IMR-90 (cell line): ENCODE measurements at regions not wholly inside any gene's neighbourhood (a gene's known extent, or its start where the extent isn't known, plus 50 kb on each side); places are given as distances from the start of the nearest gene placed in this dataset.

Experiments
- ATAC-seq: fragments of 200-7000 bp; cut with Tn5 transposase; 2 replicates; pipeline ENCODE4 v1.9.1; 2020; ENCODE audit warnings: low read depth, mild to moderate bottlenecking, moderate library complexity
- BruUV-seq: library from RNA; stranded (reverse); fragments of 400-500 nt; replicated peaks from 2 replicates; lab custom pipeline; 2021; lab: Mats Ljungman, UMichigan
- CTCF ChIA-PET: fragments of 300-600 bp; formaldehyde crosslinking; extraction: SDS; loops from one replicate; lab custom pipeline; 2021; ENCODE audit warnings: antibody characterized with exemption; lab: Yijun Ruan, JAX
- POLR2A ChIA-PET: fragments of 300-600 bp; sonication (Branson Sonifier 250); formaldehyde crosslinking; loops from one replicate; lab custom pipeline; 2022; ENCODE audit warnings: antibody characterized with exemption; ENCODE audit not compliant: unreplicated experiment; lab: Charles Lee
- DNase-seq: peaks from one replicate; pipeline ENCODE4 v3.0.0; 2013
- H2AFZ ChIP-seq: replicated peaks from 2 replicates; pipeline ENCODE3; 2013; ENCODE audit warnings: low read length, mild to moderate bottlenecking; ENCODE audit not compliant: poor library complexity
- H2AK5ac ChIP-seq: 2 replicates; pipeline ENCODE4 v1.6.1; 2013; ENCODE audit warnings: low read depth, low read length, inconsistent platforms
- H2AK9ac ChIP-seq: replicated peaks from 2 replicates; pipeline ENCODE3; 2013; ENCODE audit warnings: mild to moderate bottlenecking, low read depth, low read length, moderate library complexity; ENCODE audit not compliant: poor library complexity
- H2BK120ac ChIP-seq: 2 replicates; pipeline ENCODE4 v1.6.1; 2013; ENCODE audit warnings: low read depth, low read length, inconsistent platforms
- H2BK15ac ChIP-seq: 3 replicates; pipeline ENCODE4 v1.6.1; 2013; ENCODE audit warnings: low read depth, low read length, inconsistent platforms
- H2BK20ac ChIP-seq: 2 replicates; pipeline ENCODE4 v1.6.1; 2013; ENCODE audit warnings: low read depth, mild to moderate bottlenecking, inconsistent platforms, low read length, moderate library complexity
- H2BK5ac ChIP-seq: 2 replicates; pipeline ENCODE4 v1.6.1; 2013; ENCODE audit warnings: mild to moderate bottlenecking, low read depth, low read length, inconsistent platforms; ENCODE audit not compliant: poor library complexity, severe bottlenecking
- H3K14ac ChIP-seq: replicated peaks from 2 replicates; pipeline ENCODE4 v1.6.1; 2013; ENCODE audit warnings: low read depth, low read length, inconsistent platforms
- H3K18ac ChIP-seq: 2 replicates; pipeline ENCODE4 v1.6.1; 2013; ENCODE audit warnings: low read depth, low read length, control low read depth
- H3K23ac ChIP-seq: 2 replicates; pipeline ENCODE4 v1.6.1; 2013; ENCODE audit warnings: low read depth, low read length, inconsistent platforms
- H3K27ac ChIP-seq: 2 replicates; pipeline ENCODE4 v1.5.1; 2013; ENCODE audit warnings: mild to moderate bottlenecking, control low read depth, low read length; ENCODE audit not compliant: insufficient read depth
- H3K27me3 ChIP-seq: 2 replicates; pipeline ENCODE4 v1.6.1; 2013; ENCODE audit warnings: low read length; ENCODE audit not compliant: control insufficient read depth, insufficient read depth
- H3K36me3 ChIP-seq: 2 replicates; pipeline ENCODE4 v1.6.1; 2013; ENCODE audit warnings: low read length, mixed read lengths; ENCODE audit not compliant: control insufficient read depth, insufficient read depth
- H3K4ac ChIP-seq: 2 replicates; pipeline ENCODE4 v1.6.1; 2013; ENCODE audit warnings: low read depth, low read length, inconsistent platforms
- H3K4me1 ChIP-seq: 2 replicates; pipeline ENCODE4 v1.6.1; 2013; ENCODE audit warnings: low read length, mixed read lengths; ENCODE audit not compliant: control insufficient read depth, insufficient read depth
- H3K4me2 ChIP-seq: 2 replicates; pipeline ENCODE4 v1.6.1; 2013; ENCODE audit warnings: low read depth, mild to moderate bottlenecking, control low read depth, low read length, moderate library complexity
- H3K4me3 ChIP-seq: 2 replicates; pipeline ENCODE4 v1.5.1; 2013; ENCODE audit warnings: low read depth, mild to moderate bottlenecking, control low read depth, low read length, moderate library complexity; ENCODE audit not compliant: insufficient read depth
- H3K56ac ChIP-seq: 2 replicates; pipeline ENCODE4 v1.6.1; 2013; ENCODE audit warnings: low read length, inconsistent platforms; ENCODE audit not compliant: insufficient read depth; ENCODE audit errors: extremely low read depth
- H3K79me1 ChIP-seq, 2 experiments: 2 replicates each; pipeline ENCODE4 v1.6.1; 2013; ENCODE audit warnings: low read length in 2 of 2, inconsistent platforms in 1 of 2, low read depth in 1 of 2
- H3K9ac ChIP-seq: 2 replicates; pipeline ENCODE4 v1.6.1; 2013; ENCODE audit warnings: low read depth, low read length, control low read depth
- H3K9me1 ChIP-seq: 2 replicates; pipeline ENCODE4 v1.6.1; 2013; ENCODE audit warnings: low read length, inconsistent platforms; ENCODE audit not compliant: insufficient read depth
- H3K9me3 ChIP-seq: 2 replicates; pipeline ENCODE4 v1.6.1; 2013; ENCODE audit warnings: low read length; ENCODE audit not compliant: control insufficient read depth, insufficient read depth
- H4K20me1 ChIP-seq: 2 replicates; pipeline ENCODE4 v1.6.1; 2013; ENCODE audit warnings: low read length, inconsistent platforms; ENCODE audit not compliant: insufficient read depth
- H4K5ac ChIP-seq: 2 replicates; pipeline ENCODE4 v1.6.1; 2013; ENCODE audit warnings: mild to moderate bottlenecking, low read depth, low read length, control low read depth
- H4K8ac ChIP-seq, 2 experiments: 2 replicates each; pipeline ENCODE4 v1.6.1; 2013; ENCODE audit warnings: low read depth in 2 of 2, low read length in 2 of 2, control low read depth in 1 of 2, inconsistent platforms in 1 of 2
- H4K91ac ChIP-seq: 2 replicates; pipeline ENCODE4 v1.6.1; 2013; ENCODE audit warnings: low read depth, low read length, inconsistent platforms; ENCODE audit not compliant: insufficient read depth
- BHLHE40 ChIP-seq: fragments of 150-350 bp; IDR thresholded peaks from 2 replicates; pipeline ENCODE4 v1.6.1; 2016; ENCODE audit warnings: mild to moderate bottlenecking, low read depth, low read length
- FOS ChIP-seq: fragments of 150-350 bp; IDR thresholded peaks from 2 replicates; pipeline ENCODE4 v1.6.1; 2016; ENCODE audit warnings: low read depth, low read length
- MAFK ChIP-seq: IDR thresholded peaks from 2 replicates; pipeline ENCODE4 v1.6.1; 2012; ENCODE audit warnings: low read depth, low read length, improper control_type of control experiment
- MXI1 ChIP-seq: IDR thresholded peaks from 2 replicates; pipeline ENCODE4 v1.6.1; 2012; ENCODE audit warnings: low read depth, mild to moderate bottlenecking, low read length, moderate library complexity, borderline replicate concordance
- RCOR1 ChIP-seq: IDR thresholded peaks from 2 replicates; pipeline ENCODE4 v1.6.1; 2012; ENCODE audit warnings: mild to moderate bottlenecking, low read length, improper control_type of control experiment; ENCODE audit not compliant: insufficient replicate concordance
- WGBS, 2 experiments: methylation state at CpG; one replicate each; pipeline versions ENCODE4 v1.1.5 to v1.1.7; 2013; ENCODE audit warnings: missing lambda C conversion rate in 2 of 2; ENCODE audit not compliant: insufficient read length in 1 of 2; ENCODE audit errors: extremely low coverage in 2 of 2; 5-methylcytosine and 5-hydroxymethylcytosine counted together
- dilution Hi-C: fragments of 300-500 bp; cut with HindIII; formaldehyde crosslinking; loops from one replicate; pipeline ENCODE4 v1.14.3; 2018; ENCODE audit warnings: low sequenced_read_pairs; ENCODE audit not compliant: unreplicated experiment
- in situ Hi-C: fragments of 300-500 bp; cut with MboI; formaldehyde crosslinking; loops from 3 replicates; pipeline ENCODE4 v1.14.3; 2019; ENCODE audit warnings: low sequenced_read_pairs, inconsistent platforms, mixed read lengths
- intact Hi-C: fragments of 100-400 bp; cut with micrococcal nuclease; formaldehyde crosslinking; loops from 2 replicates; pipeline ENCODE4 v1.10.0; 2022
- TF ChIP-seq, protein P1 (sequence below): conservative IDR thresholded peaks from 2 replicates; pipeline ENCODE4 v1.5.1; 2012; ENCODE audit warnings: mild to moderate bottlenecking, low read depth, low read length, improper control_type of control experiment
- TF ChIP-seq, protein P2 (sequence below): fragments of 150-350 bp; IDR thresholded peaks from 2 replicates; pipeline ENCODE4 v1.6.1; 2017; ENCODE audit warnings: mild to moderate bottlenecking, antibody characterized with exemption, low read length, low read depth

DNA sequence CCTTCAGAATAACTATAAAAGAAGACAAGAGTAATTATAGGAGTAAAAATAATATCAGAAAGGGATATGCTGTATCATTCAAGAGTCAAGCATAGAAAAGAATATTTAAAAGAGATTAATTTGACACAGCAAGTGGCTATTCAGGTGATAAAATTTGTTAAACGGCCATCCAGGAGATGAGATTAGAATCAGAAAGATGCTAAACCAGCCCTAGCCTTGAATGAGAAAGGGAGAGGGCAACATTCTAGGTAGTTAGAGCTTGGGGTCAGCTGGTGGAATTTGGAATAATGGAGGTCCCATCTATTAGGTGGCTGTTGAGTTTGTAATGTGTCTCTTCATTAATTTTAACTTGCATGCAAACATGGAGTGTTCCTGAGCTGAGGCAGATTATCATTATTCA is 350.5 kb upstream of the PABPC4L start:
- no peak overlapping the region for H3K9ac ChIP-seq
- POLR2A ChIA-PET = no interaction called here
- CTCF ChIA-PET = no interaction called here
- ATAC-seq = no peak
- H2BK5ac ChIP-seq = no peak overlapping the region
- H3K9me3 ChIP-seq = no peaks in the 10 kb centered on the region
- H3K56ac ChIP-seq = no peak overlapping the region
- in situ Hi-C loops = no loop called here
- intact Hi-C loops = no loop called here
- no peak overlapping the region for H2AFZ ChIP-seq
- H3K27me3 ChIP-seq = no peaks in the 10 kb centered on the region
- dilution Hi-C loops = no loop called here
- H3K9me1 ChIP-seq = no peaks in the 10 kb centered on the region
- H3K4ac ChIP-seq = no peak overlapping the region
- H3K18ac ChIP-seq = no peak overlapping the region
- H3K4me1 ChIP-seq = no peaks in the 10 kb centered on the region
- no peak overlapping the region for H2AK9ac ChIP-seq
- H2BK15ac ChIP-seq = no peak overlapping the region
- no peaks in the 10 kb centered on the region for H3K79me1 ChIP-seq
- no peak overlapping the region for H4K8ac ChIP-seq
- H3K23ac ChIP-seq = no peak overlapping the region
- H2BK120ac ChIP-seq = no peak overlapping the region
- no peaks in the 10 kb centered on the region for H4K20me1 ChIP-seq
- no peak overlapping the region for H2AK5ac ChIP-seq
- H2BK20ac ChIP-seq = no peak overlapping the region
- no peak for DNase-seq
- no peak overlapping the region for H3K27ac ChIP-seq
- TF ChIP-seq, protein P1, sequence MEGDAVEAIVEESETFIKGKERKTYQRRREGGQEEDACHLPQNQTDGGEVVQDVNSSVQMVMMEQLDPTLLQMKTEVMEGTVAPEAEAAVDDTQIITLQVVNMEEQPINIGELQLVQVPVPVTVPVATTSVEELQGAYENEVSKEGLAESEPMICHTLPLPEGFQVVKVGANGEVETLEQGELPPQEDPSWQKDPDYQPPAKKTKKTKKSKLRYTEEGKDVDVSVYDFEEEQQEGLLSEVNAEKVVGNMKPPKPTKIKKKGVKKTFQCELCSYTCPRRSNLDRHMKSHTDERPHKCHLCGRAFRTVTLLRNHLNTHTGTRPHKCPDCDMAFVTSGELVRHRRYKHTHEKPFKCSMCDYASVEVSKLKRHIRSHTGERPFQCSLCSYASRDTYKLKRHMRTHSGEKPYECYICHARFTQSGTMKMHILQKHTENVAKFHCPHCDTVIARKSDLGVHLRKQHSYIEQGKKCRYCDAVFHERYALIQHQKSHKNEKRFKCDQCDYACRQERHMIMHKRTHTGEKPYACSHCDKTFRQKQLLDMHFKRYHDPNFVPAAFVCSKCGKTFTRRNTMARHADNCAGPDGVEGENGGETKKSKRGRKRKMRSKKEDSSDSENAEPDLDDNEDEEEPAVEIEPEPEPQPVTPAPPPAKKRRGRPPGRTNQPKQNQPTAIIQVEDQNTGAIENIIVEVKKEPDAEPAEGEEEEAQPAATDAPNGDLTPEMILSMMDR = no peak
- no peak for TF ChIP-seq BHLHE40
- TF ChIP-seq, protein P2, sequence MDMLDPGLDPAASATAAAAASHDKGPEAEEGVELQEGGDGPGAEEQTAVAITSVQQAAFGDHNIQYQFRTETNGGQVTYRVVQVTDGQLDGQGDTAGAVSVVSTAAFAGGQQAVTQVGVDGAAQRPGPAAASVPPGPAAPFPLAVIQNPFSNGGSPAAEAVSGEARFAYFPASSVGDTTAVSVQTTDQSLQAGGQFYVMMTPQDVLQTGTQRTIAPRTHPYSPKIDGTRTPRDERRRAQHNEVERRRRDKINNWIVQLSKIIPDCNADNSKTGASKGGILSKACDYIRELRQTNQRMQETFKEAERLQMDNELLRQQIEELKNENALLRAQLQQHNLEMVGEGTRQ = no peak
- no peak for TF ChIP-seq MXI1
- no peak for TF ChIP-seq FOS
- TF ChIP-seq RCOR1 = no peak
- no peak for TF ChIP-seq MAFK
- no peak overlapping the region for H4K5ac ChIP-seq
- no peak overlapping the region for H4K91ac ChIP-seq
- H3K14ac ChIP-seq = no peak overlapping the region
- BruUV-seq = no TSS peak
- no peak overlapping the region for H3K4me2 ChIP-seq
- H3K4me3 ChIP-seq = no peak overlapping the region
- no peaks in the 10 kb centered on the region for H3K36me3 ChIP-seq
- WGBS, 2 experiments = 0% methylated on average over 1 of the region's 1 CpG; no CpG with 5 or more reads in 1 of the 2 experiments
